SJSA1 (cell line): ENCODE measurements at regions not wholly inside any gene's neighbourhood (a gene's known extent, or its start where the extent isn't known, plus 50 kb on each side); places are given as distances from the start of the nearest gene placed in this dataset.
"Not testable (repeated sequence)": the region's sequence is repeated elsewhere in the genome, so short reads cannot be mapped to it uniquely, and the experiment has no call there.

ENCODE experiments used
- DNase-seq, 2 experiments: peaks; one replicate each; pipeline ENCODE4 v3.0.0-alpha.2; 2015 to 2020; ENCODE audit warnings: low spot score in 2 of 2, low read depth in 1 of 2
- H3K27ac ChIP-seq: fragments of 250-450 bp; sonication (Bioruptor Pico); 2 replicates; pipeline ENCODE4 v1.5.1; 2020; ENCODE audit warnings: mild to moderate bottlenecking, moderate library complexity
- H3K27me3 ChIP-seq: fragments of 250-450 bp; sonication (Bioruptor Pico); replicated peaks from 2 replicates; pipeline ENCODE4 v1.5.1; 2020; ENCODE audit warnings: mild to moderate bottlenecking, moderate library complexity
- H3K36me3 ChIP-seq: fragments of 250-450 bp; sonication (Bioruptor Pico); 2 replicates; pipeline ENCODE4 v1.5.1; 2020; ENCODE audit warnings: mild to moderate bottlenecking
- H3K4me1 ChIP-seq: fragments of 250-450 bp; sonication (Bioruptor Pico); replicated peaks from 2 replicates; pipeline ENCODE4 v1.6.1; 2021; ENCODE audit warnings: mild to moderate bottlenecking
- H3K4me3 ChIP-seq: fragments of 250-450 bp; sonication (Bioruptor Pico); 2 replicates; pipeline ENCODE4 v1.5.1; 2020; ENCODE audit warnings: mild to moderate bottlenecking
- H3K9me3 ChIP-seq: fragments of 250-450 bp; sonication (Bioruptor Pico); replicated peaks from 2 replicates; pipeline ENCODE4 v1.5.1; 2020; ENCODE audit warnings: mild to moderate bottlenecking

- DNase-seq = no peak
- Histone ChIP-seq H3K4me3 (no peak overlapping the region), H3K27ac (no peak overlapping the region), H3K27me3 (no peaks in the 10 kb centered on the region), H3K36me3 (no peaks in the 10 kb centered on the region), H3K4me1 (no peaks in the 10 kb centered on the region), H3K9me3 (no peaks in the 10 kb centered on the region)
Observed at GRCh38 chr7:55308186-55308929, 56.8 kb upstream of the LANCL2 start.

GRCh38 chr7:55309040-55309991, 55.8 kb upstream of the LANCL2 start:
- Histone ChIP-seq H3K4me1 (no peaks in the 10 kb centered on the region), H3K9me3 (no peaks in the 10 kb centered on the region), H3K27me3 (no peaks in the 10 kb centered on the region), H3K36me3 (no peaks in the 10 kb centered on the region), H3K4me3 (no peak overlapping the region), H3K27ac (no peak overlapping the region)
- no peak for DNase-seq

- no peak for DNase-seq
- H3K27me3 ChIP-seq = no peaks in the 10 kb centered on the region
- H3K9me3 ChIP-seq = no peaks in the 10 kb centered on the region
- H3K4me1 ChIP-seq = no peaks in the 10 kb centered on the region
- H3K36me3 ChIP-seq = no peaks in the 10 kb centered on the region
- no peak overlapping the region for H3K4me3 ChIP-seq
- H3K27ac ChIP-seq = no peak overlapping the region
Observed at GRCh38 chr7:55310287-55311025, 54.7 kb upstream of the LANCL2 start.

- H3K27ac ChIP-seq, H3K36me3 ChIP-seq: not testable (repeated sequence)
Observed at GRCh38 chr7:55311892-55312291, 53.2 kb upstream of the LANCL2 start.

GRCh38 chr7:55313671-55314070, 51.5 kb upstream of the LANCL2 start:
- H3K27ac ChIP-seq = not testable (repeated sequence)

More at GRCh38 chr7:55311892-55312291, 53.2 kb upstream of the LANCL2 start:
- not testable (repeated sequence) for H3K27me3 ChIP-seq, DNase-seq, H3K4me3 ChIP-seq, H3K9me3 ChIP-seq, H3K4me1 ChIP-seq

GRCh38 chr7:55314967-55315366, 50.2 kb upstream of the LANCL2 start:
- H3K9me3 ChIP-seq = no peaks in the 10 kb centered on the region
- H3K27me3 ChIP-seq = no peaks in the 10 kb centered on the region
- no peak overlapping the region for H3K27ac ChIP-seq
- H3K4me1 ChIP-seq = no peaks in the 10 kb centered on the region
- DNase-seq = no peak
- H3K4me3 ChIP-seq = no peak overlapping the region
- no peaks in the 10 kb centered on the region for H3K36me3 ChIP-seq

More at GRCh38 chr7:55313671-55314070, 51.5 kb upstream of the LANCL2 start:
- not testable (repeated sequence) for H3K36me3 ChIP-seq, H3K27me3 ChIP-seq, H3K4me1 ChIP-seq, H3K4me3 ChIP-seq, DNase-seq, H3K9me3 ChIP-seq
